ENCODE measurements at regions not wholly inside any gene's neighbourhood (a gene's known extent, or its start where the extent isn't known, plus 50 kb on each side); places are given as distances from the start of the nearest gene placed in this dataset.

GRCh38 chr2:63676135-63676534 is 87.4 kb downstream of the MDH1 start:
- no peak overlapping the region for H3K27ac ChIP-seq
- TF ChIP-seq, protein P1, sequence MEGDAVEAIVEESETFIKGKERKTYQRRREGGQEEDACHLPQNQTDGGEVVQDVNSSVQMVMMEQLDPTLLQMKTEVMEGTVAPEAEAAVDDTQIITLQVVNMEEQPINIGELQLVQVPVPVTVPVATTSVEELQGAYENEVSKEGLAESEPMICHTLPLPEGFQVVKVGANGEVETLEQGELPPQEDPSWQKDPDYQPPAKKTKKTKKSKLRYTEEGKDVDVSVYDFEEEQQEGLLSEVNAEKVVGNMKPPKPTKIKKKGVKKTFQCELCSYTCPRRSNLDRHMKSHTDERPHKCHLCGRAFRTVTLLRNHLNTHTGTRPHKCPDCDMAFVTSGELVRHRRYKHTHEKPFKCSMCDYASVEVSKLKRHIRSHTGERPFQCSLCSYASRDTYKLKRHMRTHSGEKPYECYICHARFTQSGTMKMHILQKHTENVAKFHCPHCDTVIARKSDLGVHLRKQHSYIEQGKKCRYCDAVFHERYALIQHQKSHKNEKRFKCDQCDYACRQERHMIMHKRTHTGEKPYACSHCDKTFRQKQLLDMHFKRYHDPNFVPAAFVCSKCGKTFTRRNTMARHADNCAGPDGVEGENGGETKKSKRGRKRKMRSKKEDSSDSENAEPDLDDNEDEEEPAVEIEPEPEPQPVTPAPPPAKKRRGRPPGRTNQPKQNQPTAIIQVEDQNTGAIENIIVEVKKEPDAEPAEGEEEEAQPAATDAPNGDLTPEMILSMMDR (conservative IDR thresholded peaks at IDR 0.05): no peak
- no peak for TF ChIP-seq ZFX (IDR thresholded peaks at IDR 0.05)

DNA sequence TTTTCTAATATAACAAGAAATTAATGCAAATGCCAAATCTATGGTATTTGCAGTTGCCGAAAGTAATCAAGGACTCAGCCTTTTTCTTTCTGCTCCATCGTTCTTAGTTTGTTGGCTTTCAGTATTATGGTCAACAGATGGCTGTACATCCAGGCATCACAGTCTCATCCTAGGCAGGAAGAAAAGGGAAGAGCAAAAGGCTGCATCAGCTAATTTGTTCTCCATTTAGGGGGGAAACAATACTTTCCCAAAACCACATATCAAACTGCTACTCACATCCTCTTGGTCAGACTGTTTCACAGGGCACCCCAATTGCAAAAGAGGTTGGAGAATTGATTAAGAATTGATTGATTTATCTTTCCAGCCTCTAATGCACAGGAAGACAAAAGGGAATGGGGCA is 89.3 kb downstream of the MDH1 start:
- H3K27ac ChIP-seq: no peak overlapping the region
- TF ChIP-seq ZFX (IDR thresholded peaks at IDR 0.05): no peak
- TF ChIP-seq, protein P1 (conservative IDR thresholded peaks at IDR 0.05): no peak

DNA sequence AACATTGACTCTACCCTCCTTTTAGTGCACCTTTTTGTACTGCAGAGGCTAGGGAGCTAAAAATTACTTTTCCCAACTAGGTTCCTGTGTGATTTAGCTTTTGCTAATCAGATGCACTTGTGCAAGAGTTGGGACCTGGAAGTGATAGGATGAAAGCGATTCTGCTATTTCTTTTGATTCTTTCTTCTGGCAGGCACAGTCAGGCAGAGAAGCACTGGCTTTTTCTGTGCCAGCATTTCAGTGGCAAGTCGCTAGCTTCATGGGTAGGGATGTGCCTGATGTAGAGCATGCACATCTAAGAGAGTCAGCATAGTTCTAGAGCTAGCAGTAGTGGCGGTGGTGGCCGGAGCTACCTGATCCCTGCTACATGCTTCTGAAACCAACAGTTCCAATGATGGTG is 89.8 kb downstream of the MDH1 start:
- TF ChIP-seq, protein P1 (conservative IDR thresholded peaks at IDR 0.05): no peak
- TF ChIP-seq ZFX (IDR thresholded peaks at IDR 0.05): no peak
- H3K27ac ChIP-seq: no peak overlapping the region

DNA sequence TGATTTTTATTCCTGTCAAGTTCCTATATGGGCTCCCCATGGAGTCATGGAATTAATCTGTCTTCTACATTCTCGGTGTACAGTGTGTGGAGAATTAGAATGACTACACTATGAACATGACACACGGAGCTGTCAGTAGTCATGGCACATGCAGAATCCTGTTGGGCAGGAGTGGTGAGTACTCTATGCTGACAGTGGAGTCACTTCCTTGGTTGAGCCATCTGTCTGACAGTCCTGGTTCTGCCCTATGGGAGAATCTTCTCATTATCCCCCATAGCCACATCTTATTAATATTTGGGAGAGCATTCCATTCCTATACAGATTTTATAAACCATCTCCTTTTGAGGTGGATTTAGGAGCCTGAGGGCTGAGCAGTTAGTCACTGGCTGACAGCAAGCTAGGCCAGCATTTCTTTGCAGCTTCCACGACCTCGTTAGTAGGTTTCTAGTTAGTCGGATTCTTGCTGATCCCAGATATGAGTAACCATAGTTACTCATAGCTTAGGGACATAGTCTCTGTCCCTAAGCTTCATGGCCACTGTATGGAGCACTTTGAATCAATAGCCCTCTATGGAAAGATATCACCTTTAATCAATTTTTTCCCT is 90.6 kb downstream of the MDH1 start:
- TF ChIP-seq ZFX (IDR thresholded peaks at IDR 0.05): no peak
- TF ChIP-seq, protein P1 (conservative IDR thresholded peaks at IDR 0.05): no peak
- H3K27ac ChIP-seq: no peak overlapping the region

GRCh38 chr2:63680455-63680854 is 91.7 kb downstream of the MDH1 start:
- TF ChIP-seq, protein P1 (conservative IDR thresholded peaks at IDR 0.05): no peak
- TF ChIP-seq ZFX (IDR thresholded peaks at IDR 0.05): no peak
- H3K27ac ChIP-seq: no peak overlapping the region

- no peak for TF ChIP-seq ZFX (IDR thresholded peaks at IDR 0.05)
- TF ChIP-seq, protein P1 (conservative IDR thresholded peaks at IDR 0.05): no peak
- H3K27ac ChIP-seq: no peak overlapping the region
Measured at GRCh38 chr2:63681896-63682295, 93.1 kb downstream of the MDH1 start.

GRCh38 chr2:63692002-63692606 is 103.3 kb downstream of the MDH1 start:
- TF ChIP-seq ZFX (IDR thresholded peaks at IDR 0.05): no peak
- TF ChIP-seq, protein P1 (conservative IDR thresholded peaks at IDR 0.05): peak; percentile 52
- no peak overlapping the region for H3K27ac ChIP-seq

All from C4-2B (cell line).